NCI-H526 treated with DMSO at 0.1 percent for 48 hours (cell line): ENCODE measurements at regions not wholly inside any gene's neighbourhood (a gene's known extent, or its start where the extent isn't known, plus 50 kb on each side); places are given as distances from the start of the nearest gene placed in this dataset.

Experiments used
- DNase-seq: peaks from one replicate; lab custom pipeline; 2025; lab: John Stamatoyannopoulos, UW

- no peak for DNase-seq
Observed at GRCh38 chr21:35223480-35224156, 174.5 kb upstream of the RUNX1 start.

- DNase-seq, result no peak
Observed at GRCh38 chr21:35222541-35222941, 173.4 kb upstream of the RUNX1 start.

DNA sequence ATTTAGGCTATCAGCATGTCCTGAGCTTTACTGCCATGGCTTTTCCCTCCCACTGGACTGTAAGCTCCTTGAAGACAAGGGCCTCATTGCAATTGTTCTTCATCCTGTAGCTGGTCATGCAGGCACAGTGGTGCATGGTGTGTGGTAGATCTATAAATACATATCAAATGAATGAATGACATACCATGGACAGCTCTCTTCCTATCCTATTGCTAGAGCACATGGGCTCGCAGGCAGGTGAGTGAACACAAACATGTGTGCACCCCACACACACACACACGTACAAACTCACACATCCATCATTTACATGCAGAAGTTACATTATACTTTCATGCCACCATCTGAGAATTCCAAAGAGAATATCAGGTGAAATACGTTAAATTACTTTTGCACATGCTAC lies 172.9 kb upstream of the RUNX1 start:
- no peak for DNase-seq

DNA sequence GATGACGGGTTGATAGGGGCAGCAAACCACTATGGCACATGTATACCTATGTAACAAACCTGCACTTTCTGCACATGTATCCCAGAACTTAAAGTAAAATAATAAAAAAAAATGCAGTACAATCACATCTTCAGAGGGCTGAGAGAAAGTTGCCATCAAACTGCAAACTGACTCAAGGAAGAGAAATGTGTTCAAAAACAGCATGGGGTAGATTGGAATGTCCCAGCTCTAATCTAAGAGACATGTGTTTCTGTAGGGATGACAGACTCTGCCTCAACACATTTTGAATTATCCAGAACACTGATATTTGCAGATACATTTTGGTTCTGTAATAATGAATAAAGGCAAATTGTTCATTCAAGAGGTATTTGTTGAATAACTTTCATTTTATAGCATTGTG lies 171.2 kb upstream of the RUNX1 start:
- DNase-seq, result no peak

DNA sequence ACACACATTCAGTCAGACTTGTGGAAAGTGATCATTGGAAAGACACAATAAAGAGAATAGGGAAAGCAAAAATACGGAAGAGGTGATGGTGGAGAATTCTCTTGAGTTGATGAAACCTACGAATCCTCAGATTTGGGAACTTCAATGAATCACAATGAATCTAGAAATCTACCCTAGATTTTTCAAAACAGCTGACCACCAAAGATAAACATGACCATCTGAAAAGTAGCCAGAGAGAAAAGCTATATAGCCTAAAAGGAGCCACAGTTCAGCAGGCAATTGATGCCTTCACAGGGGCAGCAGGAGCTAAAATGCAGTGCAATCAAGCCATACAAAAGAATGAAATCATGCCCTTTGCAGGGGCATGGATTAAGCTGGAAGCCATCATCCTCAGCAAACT lies 170.6 kb upstream of the RUNX1 start:
- no peak for DNase-seq

GRCh38 chr21:35219291-35219690 lies 170.2 kb upstream of the RUNX1 start:
- no peak for DNase-seq

DNA sequence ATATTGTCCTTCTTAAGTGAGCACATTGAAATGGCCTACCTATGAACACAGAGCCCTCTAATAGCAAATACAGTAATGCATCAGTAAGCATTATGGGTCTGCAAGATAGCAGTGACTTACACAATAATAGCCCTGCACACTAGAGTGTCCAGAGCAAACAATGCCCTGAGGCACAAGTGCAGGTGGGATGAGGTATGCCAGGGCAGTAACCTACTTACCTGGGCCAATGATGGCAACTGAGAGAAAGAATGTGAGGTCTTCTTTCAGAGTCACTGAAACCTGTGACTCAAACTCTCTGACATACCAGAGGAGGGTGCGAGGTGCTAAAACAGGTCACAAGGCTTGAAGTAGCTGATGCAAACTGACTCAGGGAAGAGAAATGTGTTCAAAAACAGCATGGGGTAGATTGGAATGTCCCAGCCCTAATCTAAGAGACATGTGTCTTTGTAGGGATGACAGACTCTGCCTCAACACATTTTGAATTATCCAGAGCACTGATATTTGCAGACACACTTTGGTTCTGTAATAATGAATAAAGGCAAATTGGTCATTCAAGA lies 168.5 kb upstream of the RUNX1 start:
- peak; percentile 49 for DNase-seq

- no peak for DNase-seq
Observed at GRCh38 chr21:35216996-35217395, 167.9 kb upstream of the RUNX1 start.

- no peak for DNase-seq
Observed at GRCh38 chr21:35215870-35216269, 166.8 kb upstream of the RUNX1 start.

GRCh38 chr21:35212393-35213127 lies 163.5 kb upstream of the RUNX1 start:
- DNase-seq, result no peak

DNA sequence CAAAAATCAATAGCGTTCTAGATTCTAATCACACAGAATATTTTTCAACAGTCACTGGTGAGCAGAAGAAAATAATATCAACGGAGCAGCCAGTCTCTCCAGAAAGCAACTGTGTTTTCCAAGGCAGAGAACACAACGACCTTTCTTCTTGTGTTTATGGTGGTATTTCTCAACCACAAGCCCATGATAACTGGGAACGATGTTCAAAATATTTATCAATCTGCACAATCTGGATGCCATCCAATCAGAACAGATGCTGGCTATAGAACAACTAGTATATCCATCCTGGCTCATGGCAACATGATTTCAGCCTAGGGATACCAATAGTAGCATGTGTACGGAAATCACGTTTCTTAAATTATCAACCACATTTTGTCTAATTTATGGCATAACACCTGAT lies 162.7 kb upstream of the RUNX1 start:
- no peak for DNase-seq

- DNase-seq, result no peak
Observed at GRCh38 chr21:35210093-35210492, 161.0 kb upstream of the RUNX1 start.

DNA sequence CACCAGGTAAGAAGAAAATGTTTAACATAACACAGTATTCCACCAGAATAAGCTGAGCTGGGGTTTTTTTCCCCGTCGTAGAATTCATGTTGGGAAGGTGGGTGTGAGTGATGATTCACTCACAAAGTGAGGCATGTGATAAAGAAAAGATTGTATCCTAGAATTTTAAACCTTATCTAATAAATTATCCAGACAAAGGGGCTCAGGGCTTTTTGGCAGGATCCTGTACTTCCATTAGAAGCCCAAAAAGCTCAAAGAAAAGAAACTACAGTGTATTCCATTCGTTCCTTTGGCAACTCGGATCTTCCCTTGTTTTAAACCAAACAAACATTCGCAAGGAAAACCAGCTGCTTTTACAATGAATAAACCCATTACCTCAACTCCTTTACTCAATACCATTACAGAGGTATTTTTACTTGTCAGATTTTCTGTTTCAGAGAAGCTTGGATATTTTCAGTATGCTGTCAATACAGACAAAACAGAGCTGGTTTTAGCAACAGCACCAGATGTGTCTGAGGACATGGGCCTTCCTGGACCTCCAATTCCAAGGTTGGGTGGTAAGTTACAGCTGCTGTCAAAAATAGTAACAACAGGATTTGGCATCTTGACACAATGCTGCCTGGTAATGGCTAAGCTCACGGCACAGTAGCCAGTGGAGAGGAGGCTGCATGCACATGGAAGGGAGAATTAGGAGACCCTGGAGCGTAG lies 159.9 kb upstream of the RUNX1 start:
- DNase-seq, result no peak

GRCh38 chr21:35208104-35208503 lies 159.0 kb upstream of the RUNX1 start:
- no peak for DNase-seq

GRCh38 chr21:35207322-35207721 lies 158.2 kb upstream of the RUNX1 start:
- DNase-seq, result no peak

DNA sequence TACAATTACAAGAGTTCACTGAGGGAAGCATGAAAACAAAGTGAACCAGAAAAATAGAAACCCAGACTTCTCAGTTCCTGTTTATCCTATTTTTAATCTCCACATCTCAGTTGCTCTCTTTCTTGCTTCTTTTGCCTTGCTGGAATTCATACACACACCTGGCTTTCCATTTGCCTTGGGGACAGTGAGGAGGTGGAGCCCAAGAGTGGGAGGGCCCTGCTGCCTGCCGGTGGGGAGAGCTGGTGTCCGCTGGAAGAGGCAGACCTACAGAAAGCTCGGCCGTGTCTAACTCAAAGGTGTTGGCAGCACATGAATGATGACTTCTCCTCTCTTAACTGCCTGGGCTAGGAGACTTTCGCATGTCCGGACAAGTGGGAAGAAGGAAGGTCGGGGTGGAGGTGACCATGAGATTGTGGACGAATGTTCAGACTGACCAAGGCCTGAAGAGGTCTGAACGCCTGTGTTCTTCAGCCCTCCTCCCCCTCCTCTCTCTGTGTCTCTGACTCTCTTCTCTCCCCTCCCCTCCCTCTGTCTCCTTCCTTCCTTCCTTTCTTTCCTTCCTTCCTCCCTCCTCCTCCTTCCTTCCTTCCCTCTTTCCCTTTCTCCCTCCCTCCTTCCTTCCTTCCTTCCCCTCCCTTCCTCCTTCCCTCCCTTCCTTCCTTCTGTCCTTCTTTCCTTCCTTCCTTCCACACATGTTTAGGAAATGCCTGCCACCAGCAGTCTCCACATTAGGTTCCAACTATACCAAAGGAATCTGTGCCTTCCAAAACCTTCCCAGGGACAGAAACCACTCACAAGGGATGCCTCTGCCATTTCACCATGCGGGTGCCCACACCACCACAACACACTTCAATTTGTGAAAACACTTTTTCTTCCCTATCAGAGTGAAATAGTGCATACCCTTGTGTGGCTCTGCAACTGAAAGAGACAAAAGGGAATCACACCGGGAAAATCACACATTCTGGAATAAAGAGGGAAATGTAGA lies 157.3 kb upstream of the RUNX1 start:
- DNase-seq, result peak; percentile 23

DNA sequence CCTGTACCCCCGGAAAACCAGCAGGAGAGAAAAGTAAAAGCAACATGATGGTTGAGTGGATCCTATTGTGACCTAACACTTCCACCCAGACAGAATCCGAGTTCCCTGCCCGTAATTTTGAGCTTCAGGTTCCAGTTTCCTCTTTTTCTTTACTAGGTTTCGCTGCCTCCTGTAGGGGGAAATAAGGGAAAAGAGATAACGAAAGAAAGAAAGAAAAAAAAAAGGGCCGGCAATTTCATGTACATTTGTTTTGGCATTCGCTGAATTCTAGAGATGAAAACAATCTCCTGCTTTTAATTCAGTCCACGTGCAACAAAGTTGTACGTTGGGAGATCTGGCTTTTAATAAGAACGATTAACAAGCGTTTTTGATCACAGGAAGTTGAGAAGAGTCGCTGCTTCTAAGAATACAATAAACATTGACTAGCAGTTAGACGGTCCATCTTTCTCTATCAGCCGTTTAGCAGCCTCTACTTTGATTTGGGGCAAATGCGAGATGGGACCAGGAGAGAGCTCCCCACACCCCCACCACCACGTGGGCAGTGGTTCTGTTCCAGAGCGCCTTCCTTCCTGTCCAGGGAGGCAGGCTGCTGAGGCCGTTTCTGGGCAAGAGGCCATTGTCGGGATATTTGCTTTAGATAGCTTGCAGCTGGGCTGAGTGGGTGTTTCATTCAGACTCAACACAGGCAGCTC lies 155.9 kb upstream of the RUNX1 start:
- DNase-seq, result no peak

GRCh38 chr21:35204125-35204524 lies 155.0 kb upstream of the RUNX1 start:
- no peak for DNase-seq

DNA sequence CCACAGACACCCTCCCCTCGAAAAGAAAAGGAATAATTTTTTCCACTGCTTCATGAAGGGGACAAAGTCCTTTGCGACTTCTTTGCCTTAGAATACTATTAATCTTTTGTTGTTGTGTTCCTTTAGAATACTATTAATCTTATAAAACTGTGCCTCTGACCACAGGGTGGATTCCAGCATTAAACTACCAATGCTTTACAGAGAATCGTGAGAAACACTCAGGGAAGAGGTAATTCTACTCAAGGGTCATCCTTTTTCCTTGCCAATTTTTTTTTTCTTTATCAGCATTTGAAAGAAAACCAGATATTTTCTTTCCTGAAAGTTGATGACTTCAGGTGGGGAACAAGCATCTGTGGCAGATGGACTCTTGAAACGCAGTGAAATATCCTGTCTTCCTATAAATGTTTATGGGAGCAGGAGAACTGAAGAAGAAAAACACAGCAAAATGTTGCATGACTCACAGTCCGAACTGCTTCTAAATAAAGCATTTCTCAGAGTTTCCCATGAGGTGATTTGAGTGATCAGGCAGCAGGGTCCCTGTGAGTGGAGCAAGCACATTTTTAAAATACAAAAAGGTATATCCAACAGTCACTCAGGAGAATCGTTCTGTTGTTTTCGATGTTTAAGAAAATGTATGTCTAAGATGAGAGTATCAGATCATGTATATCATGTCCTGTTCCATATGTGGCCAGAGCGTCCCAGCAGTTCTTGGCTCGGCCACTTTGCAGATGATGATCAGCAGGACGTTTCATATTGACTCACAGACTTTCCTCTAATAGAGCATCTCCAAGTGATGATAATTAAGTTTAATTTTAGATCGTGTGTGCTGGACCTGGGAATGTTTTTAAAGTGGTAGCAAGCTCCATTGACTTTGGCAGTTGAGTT lies 154.2 kb upstream of the RUNX1 start:
- no peak for DNase-seq

- no peak for DNase-seq
Observed at GRCh38 chr21:35202431-35202830, 153.3 kb upstream of the RUNX1 start.
